ENCODE measurements at regions not wholly inside any gene's neighbourhood (a gene's known extent, or its start where the extent isn't known, plus 50 kb on each side); places are given as distances from the start of the nearest gene placed in this dataset.

DNA sequence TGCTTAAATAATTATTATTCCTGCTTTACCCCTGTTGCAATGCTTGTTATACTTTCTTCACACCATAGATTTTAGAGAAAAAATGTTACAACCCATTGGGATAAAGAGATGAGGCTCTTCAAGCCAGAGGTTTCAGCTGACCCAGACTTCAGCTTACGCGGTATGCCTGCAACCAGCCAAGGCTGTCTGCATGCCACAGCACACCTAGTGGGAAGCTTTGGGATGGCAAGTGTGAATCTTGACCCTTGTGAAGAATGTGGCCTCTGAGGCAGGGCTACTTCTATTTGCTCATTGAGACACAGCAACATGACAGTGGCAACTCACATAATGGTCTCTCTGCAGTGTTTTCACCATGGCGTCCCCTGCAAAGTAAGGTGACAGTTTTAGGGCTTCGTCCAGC is 193.9 kb upstream of the PIRT start:
- Mint-ChIP-seq H3K27ac (no peak overlapping the region), H3K4me1 (peaks cover 0 to 5% (median 0%) of the 10 kb centered on the region in 4 donors), H3K9me3 (peaks cover 0 to 12% (median 8%) of the 10 kb centered on the region in 7 donors), H3K36me3 (no peaks in the 10 kb centered on the region), H3K4me3 (no peak overlapping the region), H3K27me3 (no peaks in the 10 kb centered on the region)
- no peaks in the 10 kb centered on the region for H3K36me3 ChIP-seq (ENCODE audit: control insufficient read depth, insufficient read depth, low read length)
- H3K4me1 ChIP-seq (ENCODE audit: control insufficient read depth, insufficient read depth, low read length, poor library complexity, severe bottlenecking): no peaks in the 10 kb centered on the region
- no peak overlapping the region for H3K27ac ChIP-seq (ENCODE audit: insufficient read depth, low read length, poor library complexity, severe bottlenecking)
- no peak overlapping the region for H3K4me3 ChIP-seq (ENCODE audit: low read depth, low read length)
- peaks cover 0 to 5% of the 10 kb centered on the region in 2 experiments for H3K9me3 ChIP-seq (ENCODE audit: control insufficient read depth in 2 of 2, low read length in 2 of 2)
- ATAC-seq (ENCODE audit: low read depth in 2 of 2): no peak
- no peak for DNase-seq
- H3K27me3 ChIP-seq (ENCODE audit: control insufficient read depth, insufficient read depth, low read length): no peaks in the 10 kb centered on the region

DNA sequence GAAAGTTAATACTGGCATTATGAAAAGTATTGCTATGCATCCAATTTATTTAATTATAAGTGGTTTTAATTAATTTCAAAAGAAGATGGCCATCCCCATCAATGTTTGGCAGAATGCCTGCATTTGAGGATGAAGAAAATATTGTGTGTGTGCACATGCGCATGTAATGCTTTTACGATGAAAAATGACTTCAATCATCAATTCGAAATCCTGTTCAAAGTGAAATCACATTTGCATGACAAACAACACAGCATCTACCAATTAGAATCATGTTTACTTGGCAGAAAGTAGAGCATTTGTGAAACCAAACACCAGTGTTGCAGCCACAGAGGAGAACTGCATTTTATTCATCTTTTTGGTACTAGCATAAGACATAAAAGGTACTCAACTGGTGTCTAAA is 191.9 kb upstream of the PIRT start:
- H3K9me3 Mint-ChIP-seq: peaks cover 0 to 8% (median 4%) of the 10 kb centered on the region in 7 donors
- no peaks in the 10 kb centered on the region for H3K27me3 Mint-ChIP-seq

GRCh38 chr17:11028349-11028748 is 190.5 kb upstream of the PIRT start:
- Mint-ChIP-seq H3K4me3 (no peak overlapping the region), H3K27ac (no peak overlapping the region), H3K9me3 (peaks cover 0 to 8% (median 2%) of the 10 kb centered on the region in 7 donors), H3K36me3 (no peaks in the 10 kb centered on the region), H3K4me1 (no peaks in the 10 kb centered on the region), H3K27me3 (peaks cover 5% of the 10 kb centered on the region)
- H3K27me3 ChIP-seq (ENCODE audit: control insufficient read depth, insufficient read depth, low read length): no peaks in the 10 kb centered on the region
- no peak overlapping the region for H3K4me3 ChIP-seq (ENCODE audit: low read depth, low read length)
- H3K36me3 ChIP-seq (ENCODE audit: control insufficient read depth, insufficient read depth, low read length): no peaks in the 10 kb centered on the region
- H3K9me3 ChIP-seq (ENCODE audit: control insufficient read depth in 2 of 2, low read length in 2 of 2): peaks cover 0 to 5% of the 10 kb centered on the region in 2 experiments
- DNase-seq (no peak), ATAC-seq (ENCODE audit: low read depth in 2 of 2) (no peak)
- H3K27ac ChIP-seq (ENCODE audit: insufficient read depth, low read length, poor library complexity, severe bottlenecking): no peak overlapping the region
- no peaks in the 10 kb centered on the region for H3K4me1 ChIP-seq (ENCODE audit: control insufficient read depth, insufficient read depth, low read length, poor library complexity, severe bottlenecking)

More for the DNA sequence above, 191.9 kb upstream of the PIRT start:
- Mint-ChIP-seq H3K27ac (no peak overlapping the region), H3K4me1 (no peaks in the 10 kb centered on the region), H3K4me3 (no peak overlapping the region), H3K36me3 (no peaks in the 10 kb centered on the region)
- DNase-seq (no peak), ATAC-seq (ENCODE audit: low read depth in 2 of 2) (no peak)
- Histone ChIP-seq H3K27ac (ENCODE audit: insufficient read depth, low read length, poor library complexity, severe bottlenecking) (no peak overlapping the region), H3K4me3 (ENCODE audit: low read depth, low read length) (no peak overlapping the region), H3K9me3 (ENCODE audit: control insufficient read depth in 2 of 2, low read length in 2 of 2) (peaks cover 0 to 5% of the 10 kb centered on the region in 2 experiments), H3K36me3 (ENCODE audit: control insufficient read depth, insufficient read depth, low read length) (no peaks in the 10 kb centered on the region), H3K27me3 (ENCODE audit: control insufficient read depth, insufficient read depth, low read length) (no peaks in the 10 kb centered on the region), H3K4me1 (ENCODE audit: control insufficient read depth, insufficient read depth, low read length, poor library complexity, severe bottlenecking) (no peaks in the 10 kb centered on the region)

GRCh38 chr17:11026903-11027302 is 189.0 kb upstream of the PIRT start:
- Mint-ChIP-seq H3K27me3 (peaks cover 5% of the 10 kb centered on the region), H3K9me3 (peaks cover 0 to 6% (median 2%) of the 10 kb centered on the region in 7 donors), H3K4me1 (no peaks in the 10 kb centered on the region), H3K27ac (no peak overlapping the region), H3K4me3 (no peak overlapping the region), H3K36me3 (no peaks in the 10 kb centered on the region)
- Histone ChIP-seq H3K4me1 (ENCODE audit: control insufficient read depth, insufficient read depth, low read length, poor library complexity, severe bottlenecking) (no peaks in the 10 kb centered on the region), H3K27ac (ENCODE audit: insufficient read depth, low read length, poor library complexity, severe bottlenecking) (no peak overlapping the region), H3K36me3 (ENCODE audit: control insufficient read depth, insufficient read depth, low read length) (no peaks in the 10 kb centered on the region), H3K9me3 (ENCODE audit: control insufficient read depth in 2 of 2, low read length in 2 of 2) (peaks cover 0 to 3% of the 10 kb centered on the region in 2 experiments), H3K4me3 (ENCODE audit: low read depth, low read length) (no peak overlapping the region), H3K27me3 (ENCODE audit: control insufficient read depth, insufficient read depth, low read length) (no peaks in the 10 kb centered on the region)
- DNase-seq: no peak
- ATAC-seq (ENCODE audit: low read depth in 2 of 2): no peak

- H3K4me1 ChIP-seq (ENCODE audit: control insufficient read depth, insufficient read depth, low read length, poor library complexity, severe bottlenecking): no peaks in the 10 kb centered on the region
- DNase-seq (no peak), ATAC-seq (ENCODE audit: low read depth in 2 of 2) (no peak)
- H3K27me3 ChIP-seq (ENCODE audit: control insufficient read depth, insufficient read depth, low read length): no peaks in the 10 kb centered on the region
- no peak overlapping the region for H3K4me3 ChIP-seq (ENCODE audit: low read depth, low read length)
- H3K36me3 ChIP-seq (ENCODE audit: control insufficient read depth, insufficient read depth, low read length): no peaks in the 10 kb centered on the region
- peaks cover 0 to 10% (median 0%) of the 10 kb centered on the region in 7 donors for H3K9me3 Mint-ChIP-seq
- H3K27me3 Mint-ChIP-seq: peaks cover 5% of the 10 kb centered on the region
- no peak overlapping the region for H3K27ac Mint-ChIP-seq
- no peak overlapping the region for H3K4me3 Mint-ChIP-seq
- H3K9me3 ChIP-seq (ENCODE audit: control insufficient read depth in 2 of 2, low read length in 2 of 2): no peaks in the 10 kb centered on the region
- no peaks in the 10 kb centered on the region for H3K4me1 Mint-ChIP-seq
- H3K27ac ChIP-seq (ENCODE audit: insufficient read depth, low read length, poor library complexity, severe bottlenecking): no peak overlapping the region
- H3K36me3 Mint-ChIP-seq: no peaks in the 10 kb centered on the region
Measured at GRCh38 chr17:11023639-11024479, 186.0 kb upstream of the PIRT start.

- DNase-seq (no peak), ATAC-seq (ENCODE audit: low read depth in 2 of 2) (no peak)
- Histone ChIP-seq H3K36me3 (ENCODE audit: control insufficient read depth, insufficient read depth, low read length) (no peaks in the 10 kb centered on the region), H3K9me3 (ENCODE audit: control insufficient read depth in 2 of 2, low read length in 2 of 2) (no peaks in the 10 kb centered on the region), H3K27me3 (ENCODE audit: control insufficient read depth, insufficient read depth, low read length) (no peaks in the 10 kb centered on the region), H3K4me1 (ENCODE audit: control insufficient read depth, insufficient read depth, low read length, poor library complexity, severe bottlenecking) (no peaks in the 10 kb centered on the region), H3K27ac (ENCODE audit: insufficient read depth, low read length, poor library complexity, severe bottlenecking) (no peak overlapping the region), H3K4me3 (ENCODE audit: low read depth, low read length) (no peak overlapping the region)
- no peaks in the 10 kb centered on the region for H3K36me3 Mint-ChIP-seq
- peaks cover 0 to 5% (median 3%) of the 10 kb centered on the region in 7 donors for H3K9me3 Mint-ChIP-seq
- H3K4me3 Mint-ChIP-seq: no peak overlapping the region
- H3K27me3 Mint-ChIP-seq: no peaks in the 10 kb centered on the region
- no peaks in the 10 kb centered on the region for H3K4me1 Mint-ChIP-seq
- no peak overlapping the region for H3K27ac Mint-ChIP-seq
Measured at GRCh38 chr17:11006530-11006929, 168.6 kb upstream of the PIRT start.

- H3K36me3 ChIP-seq (ENCODE audit: control insufficient read depth, insufficient read depth, low read length): no peaks in the 10 kb centered on the region
Measured at GRCh38 chr17:11005940-11006339, 168.1 kb upstream of the PIRT start.

GRCh38 chr17:11002417-11002816 is 164.5 kb upstream of the PIRT start:
- H3K27me3 Mint-ChIP-seq: no peaks in the 10 kb centered on the region
- H3K4me1 Mint-ChIP-seq: no peaks in the 10 kb centered on the region
- ATAC-seq (ENCODE audit: low read depth in 2 of 2) (no peak), DNase-seq (no peak)
- Histone ChIP-seq H3K27ac (ENCODE audit: insufficient read depth, low read length, poor library complexity, severe bottlenecking) (no peak overlapping the region), H3K4me3 (ENCODE audit: low read depth, low read length) (no peak overlapping the region), H3K27me3 (ENCODE audit: control insufficient read depth, insufficient read depth, low read length) (no peaks in the 10 kb centered on the region), H3K4me1 (ENCODE audit: control insufficient read depth, insufficient read depth, low read length, poor library complexity, severe bottlenecking) (no peaks in the 10 kb centered on the region), H3K36me3 (ENCODE audit: control insufficient read depth, insufficient read depth, low read length) (no peaks in the 10 kb centered on the region), H3K9me3 (ENCODE audit: control insufficient read depth in 2 of 2, low read length in 2 of 2) (no peaks in the 10 kb centered on the region)
- H3K9me3 Mint-ChIP-seq: peaks cover 0 to 5% (median 2%) of the 10 kb centered on the region in 7 donors
- H3K36me3 Mint-ChIP-seq: no peaks in the 10 kb centered on the region
- H3K27ac Mint-ChIP-seq: no peak overlapping the region
- H3K4me3 Mint-ChIP-seq: no peak overlapping the region

More at GRCh38 chr17:11005940-11006339, 168.1 kb upstream of the PIRT start:
- H3K4me3 ChIP-seq (ENCODE audit: low read depth, low read length): no peak overlapping the region
- no peaks in the 10 kb centered on the region for H3K4me1 ChIP-seq (ENCODE audit: control insufficient read depth, insufficient read depth, low read length, poor library complexity, severe bottlenecking)
- DNase-seq (no peak), ATAC-seq (ENCODE audit: low read depth in 2 of 2) (no peak)
- H3K27me3 ChIP-seq (ENCODE audit: control insufficient read depth, insufficient read depth, low read length): no peaks in the 10 kb centered on the region
- H3K27me3 Mint-ChIP-seq: no peaks in the 10 kb centered on the region
- H3K4me1 Mint-ChIP-seq: no peaks in the 10 kb centered on the region
- H3K36me3 Mint-ChIP-seq: no peaks in the 10 kb centered on the region
- H3K27ac ChIP-seq (ENCODE audit: insufficient read depth, low read length, poor library complexity, severe bottlenecking): no peak overlapping the region
- no peak overlapping the region for H3K4me3 Mint-ChIP-seq
- H3K9me3 ChIP-seq (ENCODE audit: control insufficient read depth in 2 of 2, low read length in 2 of 2): no peaks in the 10 kb centered on the region
- peaks cover 0 to 5% (median 3%) of the 10 kb centered on the region in 7 donors for H3K9me3 Mint-ChIP-seq
- H3K27ac Mint-ChIP-seq: no peak overlapping the region
